Activated T-helper 9 cell treated with anti-CD3 and anti-CD28 coated beads, Interleukin-2, amount 50 U/mL, for 16 hours (primary cell): ENCODE measurements at regions not wholly inside any gene's neighbourhood (a gene's known extent, or its start where the extent isn't known, plus 50 kb on each side); places are given as distances from the start of the nearest gene placed in this dataset.

Source experiments
- DNase-seq: peaks from one replicate; pipeline ENCODE4 v3.0.0-alpha.2; 2020; ENCODE audit warnings: low read depth

- no peak for DNase-seq
These were observed 54.2 kb upstream of the BCL2L14 start for GRCh38 chr12:12016284-12017100.

GRCh38 chr12:12017135-12017581 lies 53.6 kb upstream of the BCL2L14 start:
- no peak for DNase-seq

GRCh38 chr12:12017798-12018197 lies 52.9 kb upstream of the BCL2L14 start:
- no peak for DNase-seq

GRCh38 chr12:12018454-12018853 lies 52.3 kb upstream of the BCL2L14 start:
- DNase-seq = no peak

- no peak for DNase-seq
These were observed 50.9 kb upstream of the BCL2L14 start for GRCh38 chr12:12019881-12020280.

GRCh38 chr12:12020762-12021161 lies 50.0 kb upstream of the BCL2L14 start:
- DNase-seq = no peak
